GM12872 (cell line): ENCODE measurements at regions not wholly inside any gene's neighbourhood (a gene's known extent, or its start where the extent isn't known, plus 50 kb on each side); places are given as distances from the start of the nearest gene placed in this dataset.

Experiments used
- CTCF ChIP-seq: IDR thresholded peaks from 3 replicates; pipeline ENCODE4 v1.5.1; 2011; ENCODE audit warnings: low read depth, mild to moderate bottlenecking, low read length, moderate library complexity; ENCODE audit not compliant: insufficient read depth

- TF ChIP-seq CTCF: no peak
These were observed 255.3 kb upstream of the CXXC4 start for GRCh38 chr4:104750008-104750407.

GRCh38 chr4:104751468-104751867 lies 256.8 kb upstream of the CXXC4 start:
- TF ChIP-seq CTCF: no peak

DNA sequence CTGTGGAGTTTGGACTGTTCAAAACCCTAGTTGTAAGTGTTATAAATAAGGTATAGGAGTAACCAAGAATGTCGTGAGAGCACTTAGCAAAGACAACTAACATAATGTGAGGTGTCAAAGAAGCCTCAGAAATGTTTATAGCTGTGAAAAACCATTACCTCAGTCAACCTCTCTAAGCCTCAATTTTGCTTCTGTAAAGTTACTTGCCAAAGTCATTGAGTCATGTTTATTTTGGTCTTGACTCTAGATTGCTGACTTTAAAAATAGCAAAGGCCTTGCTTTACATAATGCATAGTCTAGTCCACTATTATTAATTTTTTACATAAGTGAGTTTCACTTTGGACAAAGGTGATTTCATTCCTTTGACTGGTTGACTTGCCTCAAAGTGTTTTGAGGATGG lies 257.6 kb upstream of the CXXC4 start:
- no peak for TF ChIP-seq CTCF

GRCh38 chr4:104756837-104757236 lies 262.1 kb upstream of the CXXC4 start:
- no peak for TF ChIP-seq CTCF

GRCh38 chr4:104758574-104758973 lies 263.9 kb upstream of the CXXC4 start:
- no peak for TF ChIP-seq CTCF

DNA sequence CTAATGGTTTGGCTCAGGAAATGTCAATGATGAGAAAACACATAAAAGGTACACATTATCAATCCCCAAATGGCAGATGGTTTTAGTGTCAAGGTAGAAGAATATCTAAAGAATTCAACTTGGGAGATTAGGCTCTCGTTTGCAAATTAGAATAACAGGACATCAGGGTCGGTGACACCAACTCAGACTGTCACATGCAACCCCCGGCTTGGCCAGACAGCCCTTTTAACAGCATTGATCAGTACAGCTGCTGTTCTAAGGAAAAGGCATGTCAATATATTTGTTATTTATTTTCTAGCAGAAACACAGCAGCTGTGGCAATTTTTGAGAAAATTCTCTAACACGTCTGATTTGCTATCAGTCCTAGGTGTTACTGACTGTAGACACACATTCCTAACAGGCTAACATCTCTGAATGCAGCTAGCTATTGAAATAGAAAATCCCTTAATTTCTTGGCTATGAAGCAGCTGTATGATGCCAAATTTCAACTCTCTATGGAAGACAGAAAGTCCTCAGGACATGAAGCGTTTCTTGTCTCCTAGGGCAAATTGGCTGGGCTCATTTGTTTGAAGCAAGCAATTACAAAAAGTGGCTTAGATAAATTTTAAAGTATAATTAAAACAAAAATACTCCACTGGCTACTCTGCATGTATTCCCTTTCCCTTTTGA lies 269.0 kb upstream of the CXXC4 start:
- TF ChIP-seq CTCF: no peak

- no peak for TF ChIP-seq CTCF
These were observed 272.0 kb upstream of the CXXC4 start for GRCh38 chr4:104766676-104767075.
